Skeletal muscle satellite cell (primary cell): ENCODE measurements at regions not wholly inside any gene's neighbourhood (a gene's known extent, or its start where the extent isn't known, plus 50 kb on each side); places are given as distances from the start of the nearest gene placed in this dataset.

Experiments
- H3K27me3 ChIP-seq: 2 replicates; pipeline ENCODE4 v1.7.0; 2013; ENCODE audit warnings: low read length; ENCODE audit not compliant: control insufficient read depth, insufficient read depth
- H3K36me3 ChIP-seq: 2 replicates; pipeline ENCODE4 v1.7.0; 2013; ENCODE audit warnings: mild to moderate bottlenecking, control low read depth, low read length; ENCODE audit not compliant: insufficient read depth
- H3K4me1 ChIP-seq: 2 replicates; pipeline ENCODE4 v1.7.0; 2013; ENCODE audit warnings: low read length; ENCODE audit not compliant: control insufficient read depth, insufficient read depth
- H3K4me2 ChIP-seq: 2 replicates; pipeline ENCODE4 v1.7.0; 2013; ENCODE audit warnings: mild to moderate bottlenecking, low read length
- H3K4me3 ChIP-seq: 2 replicates; pipeline ENCODE4 v1.7.0; 2013; ENCODE audit warnings: low read length
- H3K9ac ChIP-seq: 2 replicates; pipeline ENCODE4 v1.7.0; 2013; ENCODE audit warnings: mild to moderate bottlenecking, low read depth, low read length, moderate library complexity
- H3K9me3 ChIP-seq: replicated peaks from 2 replicates; pipeline ENCODE4 v1.7.0; 2013; ENCODE audit warnings: mild to moderate bottlenecking, control low read depth, low read length

DNA sequence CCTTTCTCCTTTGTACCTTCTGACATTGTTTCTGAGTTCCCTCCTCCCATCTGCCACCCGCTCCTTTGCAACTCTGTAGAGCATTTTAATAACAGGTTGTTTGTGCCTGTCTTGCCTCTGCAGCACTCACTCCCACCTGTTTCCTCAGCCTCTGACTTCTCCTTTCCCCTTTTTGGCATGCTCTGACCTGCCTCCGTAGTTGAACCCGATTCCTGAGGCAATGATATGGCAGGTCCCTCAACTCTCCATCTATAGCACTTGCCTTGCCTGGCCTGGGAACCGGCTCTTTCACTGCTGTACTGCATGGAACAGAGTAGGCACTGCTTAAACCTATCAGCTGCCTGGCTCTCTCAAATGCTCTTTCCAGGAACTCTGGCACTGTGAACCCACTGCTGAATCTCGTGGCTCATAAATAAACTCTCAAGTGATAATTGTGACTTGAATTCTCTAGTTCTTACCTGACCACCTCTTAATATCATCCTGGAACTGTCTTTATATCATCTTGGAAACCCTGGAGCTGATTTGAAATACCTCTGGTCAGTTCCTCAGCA lies 50.3 kb downstream of the UTRN start:
- Histone ChIP-seq H3K27me3 (no peaks in the 10 kb centered on the region), H3K4me1 (peaks cover 29% of the 10 kb centered on the region), H3K9me3 (no peaks in the 10 kb centered on the region), H3K4me3 (no peak overlapping the region), H3K4me2 (no peak overlapping the region), H3K9ac (no peak overlapping the region), H3K36me3 (no peaks in the 10 kb centered on the region)

DNA sequence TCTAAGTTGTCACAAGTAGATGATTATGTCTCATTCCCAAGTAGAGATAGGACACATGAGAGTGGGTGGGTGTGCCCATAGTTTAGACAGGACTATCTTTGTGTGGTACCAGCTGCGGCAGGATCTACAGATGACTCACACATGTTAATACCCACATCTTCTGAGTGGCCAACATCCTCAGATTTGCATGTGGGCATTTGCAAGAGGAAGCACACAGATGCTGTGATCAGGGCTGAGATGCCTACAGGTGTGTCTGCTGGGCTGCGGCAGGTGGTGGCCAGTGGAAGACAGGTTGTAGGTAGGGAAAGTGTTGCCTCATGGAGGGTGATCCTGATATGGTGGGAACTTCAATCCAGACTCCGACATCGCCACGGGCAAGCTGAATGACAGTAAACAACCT lies 50.8 kb downstream of the UTRN start:
- H3K4me2 ChIP-seq = no peak overlapping the region
- no peaks in the 10 kb centered on the region for H3K9me3 ChIP-seq
- H3K27me3 ChIP-seq = no peaks in the 10 kb centered on the region
- H3K36me3 ChIP-seq = no peaks in the 10 kb centered on the region
- H3K4me1 ChIP-seq = peaks cover 24% of the 10 kb centered on the region
- H3K4me3 ChIP-seq = no peak overlapping the region
- no peak overlapping the region for H3K9ac ChIP-seq

DNA sequence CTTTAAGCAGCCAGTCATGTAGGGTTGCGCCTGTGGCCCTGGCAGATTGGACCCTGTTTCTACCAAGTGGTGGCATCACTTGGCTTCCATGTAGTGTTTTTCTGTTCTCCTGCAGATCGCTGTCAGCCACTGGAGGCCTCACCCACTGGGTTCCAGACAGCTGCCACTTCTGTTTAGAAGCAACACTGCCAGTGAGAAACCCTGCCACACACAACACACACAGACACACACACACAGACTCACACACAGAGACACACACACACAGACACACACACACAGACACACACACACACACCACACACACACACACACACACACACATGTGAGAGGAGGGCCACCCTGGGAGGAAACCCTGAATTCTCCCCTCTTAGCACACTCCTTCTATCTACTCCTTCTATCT lies 51.8 kb downstream of the UTRN start:
- Histone ChIP-seq H3K4me1 (peaks cover 20% of the 10 kb centered on the region), H3K9ac (no peak overlapping the region), H3K27me3 (no peaks in the 10 kb centered on the region), H3K9me3 (no peaks in the 10 kb centered on the region), H3K36me3 (no peaks in the 10 kb centered on the region), H3K4me2 (no peak overlapping the region), H3K4me3 (no peak overlapping the region)

DNA sequence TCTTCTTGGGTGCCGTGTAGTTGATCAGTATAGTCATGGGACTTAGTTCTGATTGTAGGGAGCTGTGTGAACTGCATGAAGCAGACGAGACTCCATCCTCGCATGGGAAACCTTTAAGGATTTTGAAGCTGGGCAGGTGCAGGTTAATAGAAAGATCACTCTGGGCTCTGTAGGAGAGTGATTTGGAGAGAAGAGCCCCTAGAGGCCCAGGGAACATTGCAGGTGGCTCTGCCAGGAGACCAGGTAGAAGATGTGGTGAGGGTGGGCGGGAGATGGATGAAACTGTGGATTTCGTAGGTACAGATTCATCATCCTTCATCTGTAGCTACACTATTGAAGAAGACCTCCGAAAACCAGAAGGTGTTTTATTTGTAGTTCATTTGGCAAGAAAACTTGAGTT lies 53.3 kb downstream of the UTRN start:
- Histone ChIP-seq H3K4me1 (peaks cover 21% of the 10 kb centered on the region), H3K9ac (no peak overlapping the region), H3K4me3 (no peak overlapping the region), H3K9me3 (no peaks in the 10 kb centered on the region), H3K27me3 (no peaks in the 10 kb centered on the region), H3K4me2 (no peak overlapping the region), H3K36me3 (no peaks in the 10 kb centered on the region)

DNA sequence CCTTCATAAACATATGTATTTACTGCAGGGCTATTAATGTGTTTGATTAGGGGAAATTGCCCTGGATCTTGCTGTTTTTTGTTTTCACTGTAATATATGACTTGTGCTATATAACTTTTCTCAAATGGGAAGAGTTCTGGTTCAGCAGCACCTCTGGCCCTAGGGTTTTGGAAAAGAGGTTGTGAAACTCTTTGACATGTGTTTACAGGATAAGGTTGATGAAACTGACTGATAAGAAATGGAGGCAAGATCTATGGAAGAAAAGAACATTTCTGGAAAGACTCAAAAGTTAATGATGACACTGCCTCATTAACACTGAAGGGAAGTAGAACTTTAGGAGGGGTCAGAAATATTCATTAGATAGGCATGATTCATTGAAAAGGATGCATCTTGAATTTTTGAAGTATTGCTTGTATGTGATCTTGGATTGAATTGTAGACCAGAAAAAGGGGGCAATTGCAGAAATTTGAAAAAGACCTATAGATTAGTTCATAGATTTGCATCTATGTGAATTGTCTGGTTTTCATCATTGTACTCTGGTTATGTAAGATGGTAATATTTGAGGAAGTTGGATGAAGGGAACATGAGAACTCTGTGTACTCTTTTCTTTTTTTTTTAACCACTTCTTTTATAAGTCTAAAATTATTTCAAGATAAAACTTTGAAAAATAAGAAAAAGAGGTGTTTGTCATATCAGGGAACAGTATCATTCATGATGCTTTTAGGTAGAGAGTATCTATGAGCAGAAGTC lies 54.0 kb downstream of the UTRN start:
- Histone ChIP-seq H3K4me1 (peaks cover 26% of the 10 kb centered on the region), H3K9ac (no peak overlapping the region)

DNA sequence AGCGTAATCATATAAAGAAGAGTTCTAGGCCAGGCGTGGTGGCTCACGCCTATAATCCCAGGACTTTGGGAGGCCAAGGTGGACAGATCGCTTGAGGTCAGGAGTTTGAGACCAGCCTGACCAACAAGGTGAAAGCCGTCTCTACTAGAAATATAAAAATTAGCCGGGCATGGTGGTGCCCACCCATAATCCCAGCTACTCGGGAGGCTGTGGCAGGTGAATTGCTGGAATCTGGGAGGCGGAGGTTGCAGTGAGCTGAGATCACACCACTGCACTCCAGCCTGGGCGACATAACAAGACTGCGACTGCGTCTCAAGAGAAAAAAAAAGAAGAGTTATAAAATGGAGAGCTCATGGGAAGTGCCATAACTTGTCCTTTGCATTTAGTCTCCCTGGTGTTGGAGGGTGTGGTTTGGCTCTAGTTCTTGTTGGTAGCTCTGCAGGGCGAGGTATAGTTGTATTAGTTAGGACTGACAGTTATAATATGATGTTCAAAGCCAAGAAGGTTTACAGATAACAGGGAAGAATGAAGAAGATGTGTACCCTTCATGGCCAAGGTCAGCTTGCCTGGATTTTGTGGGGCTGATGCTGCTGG lies 54.8 kb downstream of the UTRN start:
- peaks cover 25% of the 10 kb centered on the region for H3K4me1 ChIP-seq
- H3K9ac ChIP-seq = no peak overlapping the region
- no peak overlapping the region for H3K4me3 ChIP-seq
- no peak overlapping the region for H3K4me2 ChIP-seq
- no peaks in the 10 kb centered on the region for H3K36me3 ChIP-seq
- no peaks in the 10 kb centered on the region for H3K9me3 ChIP-seq
- H3K27me3 ChIP-seq = no peaks in the 10 kb centered on the region

More for the DNA sequence above, 54.0 kb downstream of the UTRN start:
- H3K9me3 ChIP-seq = no peaks in the 10 kb centered on the region
- H3K4me2 ChIP-seq = no peak overlapping the region
- no peak overlapping the region for H3K4me3 ChIP-seq
- no peaks in the 10 kb centered on the region for H3K36me3 ChIP-seq
- no peaks in the 10 kb centered on the region for H3K27me3 ChIP-seq

DNA sequence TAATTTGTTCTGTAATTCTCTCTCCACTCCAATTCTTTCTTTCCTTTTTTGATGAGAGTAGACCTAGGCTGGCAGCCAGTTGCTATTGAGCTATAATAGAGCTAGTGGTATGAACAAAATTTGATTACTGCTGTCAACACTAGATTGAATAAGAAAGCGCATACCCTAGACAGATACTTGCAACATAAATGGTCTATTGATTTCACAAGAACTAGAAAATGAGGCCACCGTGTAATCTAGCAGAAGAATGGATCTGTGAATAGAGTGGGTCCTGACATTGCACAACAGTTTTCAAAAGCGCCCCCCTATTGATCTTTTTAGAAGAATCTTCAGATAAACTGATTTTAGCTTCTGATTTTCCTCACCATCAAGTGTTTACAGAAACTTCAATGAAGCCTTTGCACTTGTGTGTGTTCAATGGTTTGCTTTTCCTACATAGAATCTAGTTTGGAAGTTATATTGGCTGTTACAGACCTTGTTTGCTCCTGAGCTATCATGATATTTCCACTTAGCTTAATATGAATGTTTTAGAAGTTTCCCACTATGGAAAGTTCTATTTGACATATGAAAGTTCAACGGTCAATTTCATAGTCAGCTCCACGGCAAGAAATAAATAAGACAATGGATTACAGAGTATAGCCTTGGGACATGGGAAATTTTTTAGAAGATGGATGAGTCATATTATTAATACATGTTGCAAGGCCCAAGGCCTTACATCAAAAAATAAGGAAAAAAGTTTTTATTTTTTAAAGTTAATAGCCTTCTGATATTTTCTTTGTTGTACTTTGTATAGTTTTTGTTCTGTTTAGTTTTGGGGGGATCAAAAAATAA lies 55.6 kb downstream of the UTRN start:
- Histone ChIP-seq H3K36me3 (no peaks in the 10 kb centered on the region), H3K4me1 (peaks cover 19% of the 10 kb centered on the region), H3K4me3 (no peak overlapping the region), H3K9ac (no peak overlapping the region), H3K9me3 (no peaks in the 10 kb centered on the region), H3K27me3 (no peaks in the 10 kb centered on the region), H3K4me2 (no peak overlapping the region)

DNA sequence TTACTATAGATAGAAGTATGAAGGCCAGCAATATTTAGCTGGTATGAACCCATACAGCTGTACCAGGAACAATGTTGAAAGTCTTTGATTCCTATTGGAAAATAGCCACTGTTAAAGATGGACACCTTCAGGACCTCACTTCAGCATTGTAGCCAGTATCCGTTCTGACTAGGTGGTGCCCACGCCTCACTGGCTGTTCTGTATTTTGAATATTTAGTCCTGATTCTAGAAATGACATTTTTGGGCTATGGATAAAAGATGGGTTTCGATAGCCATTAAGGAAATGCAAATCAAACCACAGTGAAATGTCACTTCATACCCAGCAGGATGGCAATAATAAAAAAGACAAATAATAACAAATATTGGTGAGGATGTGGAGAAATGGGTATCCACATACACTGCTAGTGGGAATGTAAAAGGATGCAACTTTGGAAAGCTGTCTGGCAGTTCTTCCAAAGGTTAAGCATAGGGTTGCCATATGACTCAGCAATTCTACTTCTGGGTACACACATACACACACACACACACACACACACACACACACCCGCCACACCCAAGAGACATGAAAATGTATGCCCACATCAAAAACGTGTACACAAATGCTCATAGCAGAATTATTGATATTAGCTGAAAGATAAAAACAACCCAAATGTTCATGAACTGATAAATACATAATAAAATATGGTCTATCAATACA lies 56.8 kb downstream of the UTRN start:
- Histone ChIP-seq H3K4me2 (no peak overlapping the region), H3K9me3 (no peaks in the 10 kb centered on the region), H3K36me3 (no peaks in the 10 kb centered on the region), H3K4me1 (peaks cover 23% of the 10 kb centered on the region), H3K4me3 (no peak overlapping the region), H3K27me3 (no peaks in the 10 kb centered on the region), H3K9ac (no peak overlapping the region)

DNA sequence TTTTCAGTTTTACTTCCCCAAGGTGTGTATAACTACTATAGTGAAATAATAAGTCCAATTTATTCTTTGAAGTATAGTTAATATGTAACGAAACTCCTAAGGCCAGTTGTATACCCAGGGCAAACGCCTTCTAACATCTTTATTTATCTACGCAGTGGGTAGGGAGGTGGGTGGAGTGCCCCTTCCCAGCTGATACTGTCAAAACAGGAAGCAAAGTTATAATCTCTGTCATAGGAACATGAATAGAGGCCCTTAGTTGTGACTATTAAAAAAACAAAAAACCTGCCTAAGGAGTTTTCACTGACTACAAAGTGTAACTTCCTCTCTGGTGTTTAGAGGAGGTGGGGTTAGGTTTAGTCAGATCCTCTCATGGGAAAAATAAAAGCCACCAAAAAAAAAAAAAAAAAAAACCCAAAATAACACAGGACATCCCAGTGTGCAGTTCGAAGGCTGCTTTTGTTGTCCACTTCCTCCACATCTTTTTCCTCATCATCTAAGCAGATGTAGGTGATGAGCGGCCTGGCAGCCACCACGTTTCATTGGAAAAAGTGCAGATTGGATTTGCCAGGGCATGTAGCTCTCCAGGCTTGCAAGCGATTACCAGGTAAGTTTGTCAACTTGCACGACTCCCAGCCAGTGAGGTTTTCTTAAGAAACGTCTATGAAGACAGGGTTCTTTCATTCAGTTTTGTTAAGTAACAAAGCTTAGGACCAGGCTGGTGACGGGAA lies 58.7 kb downstream of the UTRN start:
- H3K36me3 ChIP-seq = no peaks in the 10 kb centered on the region
- no peaks in the 10 kb centered on the region for H3K9me3 ChIP-seq
- H3K4me2 ChIP-seq = no peak overlapping the region
- no peaks in the 10 kb centered on the region for H3K27me3 ChIP-seq
- H3K4me1 ChIP-seq = peaks cover 30% of the 10 kb centered on the region
- no peak overlapping the region for H3K4me3 ChIP-seq
- no peak overlapping the region for H3K9ac ChIP-seq

DNA sequence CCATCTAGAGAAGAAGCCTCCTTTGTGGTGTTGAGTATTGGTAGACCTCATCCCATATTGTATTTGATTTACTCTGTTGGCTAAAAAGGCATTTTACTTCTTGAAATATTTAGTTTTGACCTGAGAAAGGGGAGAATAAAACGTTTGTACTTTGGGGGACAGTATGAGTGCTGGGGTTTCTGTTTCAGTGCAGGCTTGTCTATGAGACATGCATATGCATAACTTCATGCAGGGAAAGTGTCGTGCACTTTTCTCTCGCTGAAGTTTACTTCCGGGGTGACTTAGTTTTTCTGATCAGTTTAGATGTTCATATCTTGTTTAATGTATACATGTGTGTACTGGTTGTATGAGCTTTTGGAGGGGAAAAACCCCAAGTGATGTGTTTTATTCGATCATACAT lies 59.5 kb downstream of the UTRN start:
- Histone ChIP-seq H3K27me3 (no peaks in the 10 kb centered on the region), H3K36me3 (no peaks in the 10 kb centered on the region), H3K4me1 (peaks cover 34% of the 10 kb centered on the region), H3K4me3 (no peak overlapping the region), H3K9me3 (no peaks in the 10 kb centered on the region), H3K4me2 (no peak overlapping the region), H3K9ac (no peak overlapping the region)
